Vagina (tissue), 2 donors: ENCODE measurements at regions not wholly inside any gene's neighbourhood (a gene's known extent, or its start where the extent isn't known, plus 50 kb on each side); places are given as distances from the start of the nearest gene placed in this dataset.

Experiments used
- DNase-seq, 2 donors: peaks; one replicate each; pipeline ENCODE4 v3.0.0-alpha.2; 2017; ENCODE audit errors: extremely low spot score in 2 of 2
- H3K27ac ChIP-seq: fragments of 200-600 bp; sonication (generic); one replicate; pipeline ENCODE4 v1.5.1; 2019
- H3K27me3 ChIP-seq: fragments of 200-600 bp; sonication (generic); one replicate; pipeline ENCODE4 v1.5.1; 2019
- H3K36me3 ChIP-seq, 2 donors: fragments of 200-600 bp; sonication (generic); one replicate each; pipeline ENCODE4 v1.5.1; 2017 to 2019
- H3K4me1 ChIP-seq: fragments of 200-600 bp; sonication (generic); one replicate; pipeline ENCODE4 v1.5.1; 2019
- H3K4me3 ChIP-seq, 2 donors: fragments of 200-600 bp; sonication (generic); 1 replicate in 1 of 2; 2 replicates in 1 of 2; pipeline ENCODE4 v1.5.1; 2016 to 2019
- H3K9me3 ChIP-seq: fragments of 200-600 bp; sonication (generic); one replicate; pipeline ENCODE4 v1.5.1; 2019
- POLR2A ChIP-seq, 2 donors: fragments of 450-650 bp; IDR thresholded peaks; one replicate each; pipeline ENCODE4 v1.6.1; 2017; ENCODE audit warnings: antibody characterized with exemption in 2 of 2, mild to moderate bottlenecking in 2 of 2, moderate library complexity in 2 of 2
- POLR2AphosphoS5 ChIP-seq, 2 donors: sonication (generic); formaldehyde crosslinking; IDR thresholded peaks; one replicate each; pipeline ENCODE4 v1.9.0; 2017; ENCODE audit warnings: antibody characterized with exemption in 2 of 2, mild to moderate bottlenecking in 2 of 2, low read depth in 1 of 2; ENCODE audit not compliant: insufficient read depth in 1 of 2
- intact Hi-C: fragments of 100-400 bp; cut with DNase I; formaldehyde crosslinking; loops from one replicate; pipeline ENCODE4 v1.15.1; 2023
- TF ChIP-seq, protein P1 (sequence below), 3 experiments: fragments of 450-650 bp in 2 of 3; fragments of 200-600 bp in 1 of 3; sonication (generic) in 1 of 3; IDR thresholded peaks; one replicate each; pipeline ENCODE4 v1.5.1; 2017 to 2019; ENCODE audit warnings: antibody characterized with exemption in 3 of 3, mild to moderate bottlenecking in 2 of 3, moderate library complexity in 2 of 3

GRCh38 chr9:36484124-36484523, 84.1 kb upstream of the RNF38 start:
- Histone ChIP-seq H3K4me3 (no peak overlapping the region), H3K27me3 (no peaks in the 10 kb centered on the region), H3K27ac (no peak overlapping the region), H3K4me1 (peaks cover 50% of the 10 kb centered on the region), H3K9me3 (no peaks in the 10 kb centered on the region), H3K36me3 (no peaks in the 10 kb centered on the region)
- DNase-seq = no peak
- intact Hi-C loops = loop anchor here (10.0 kb wide), 1 partner anchor 79 kb away; the partner anchor contains the start of gene RNF38
- TF ChIP-seq POLR2AphosphoS5 (IDR thresholded peaks at IDR 0.05; ENCODE audit: insufficient read depth in 1 of 2, low read depth in 1 of 2) = no peak
- TF ChIP-seq POLR2A (IDR thresholded peaks at IDR 0.05) = no peak

GRCh38 chr9:36479101-36479500, 79.0 kb upstream of the RNF38 start:
- no peaks in the 10 kb centered on the region for H3K9me3 ChIP-seq
- TF ChIP-seq, protein P1, sequence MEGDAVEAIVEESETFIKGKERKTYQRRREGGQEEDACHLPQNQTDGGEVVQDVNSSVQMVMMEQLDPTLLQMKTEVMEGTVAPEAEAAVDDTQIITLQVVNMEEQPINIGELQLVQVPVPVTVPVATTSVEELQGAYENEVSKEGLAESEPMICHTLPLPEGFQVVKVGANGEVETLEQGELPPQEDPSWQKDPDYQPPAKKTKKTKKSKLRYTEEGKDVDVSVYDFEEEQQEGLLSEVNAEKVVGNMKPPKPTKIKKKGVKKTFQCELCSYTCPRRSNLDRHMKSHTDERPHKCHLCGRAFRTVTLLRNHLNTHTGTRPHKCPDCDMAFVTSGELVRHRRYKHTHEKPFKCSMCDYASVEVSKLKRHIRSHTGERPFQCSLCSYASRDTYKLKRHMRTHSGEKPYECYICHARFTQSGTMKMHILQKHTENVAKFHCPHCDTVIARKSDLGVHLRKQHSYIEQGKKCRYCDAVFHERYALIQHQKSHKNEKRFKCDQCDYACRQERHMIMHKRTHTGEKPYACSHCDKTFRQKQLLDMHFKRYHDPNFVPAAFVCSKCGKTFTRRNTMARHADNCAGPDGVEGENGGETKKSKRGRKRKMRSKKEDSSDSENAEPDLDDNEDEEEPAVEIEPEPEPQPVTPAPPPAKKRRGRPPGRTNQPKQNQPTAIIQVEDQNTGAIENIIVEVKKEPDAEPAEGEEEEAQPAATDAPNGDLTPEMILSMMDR (IDR thresholded peaks at IDR 0.05) = no peak
- no peak for TF ChIP-seq POLR2A (IDR thresholded peaks at IDR 0.05)
- TF ChIP-seq POLR2AphosphoS5 (IDR thresholded peaks at IDR 0.05; ENCODE audit: insufficient read depth in 1 of 2, low read depth in 1 of 2) = no peak
- H3K4me1 ChIP-seq = peaks cover 12% of the 10 kb centered on the region
- no peak for DNase-seq
- no peaks in the 10 kb centered on the region for H3K36me3 ChIP-seq
- no peak overlapping the region for H3K27ac ChIP-seq
- H3K4me3 ChIP-seq = no peak overlapping the region
- intact Hi-C loops = no loop called here
- H3K27me3 ChIP-seq = no peaks in the 10 kb centered on the region

DNA sequence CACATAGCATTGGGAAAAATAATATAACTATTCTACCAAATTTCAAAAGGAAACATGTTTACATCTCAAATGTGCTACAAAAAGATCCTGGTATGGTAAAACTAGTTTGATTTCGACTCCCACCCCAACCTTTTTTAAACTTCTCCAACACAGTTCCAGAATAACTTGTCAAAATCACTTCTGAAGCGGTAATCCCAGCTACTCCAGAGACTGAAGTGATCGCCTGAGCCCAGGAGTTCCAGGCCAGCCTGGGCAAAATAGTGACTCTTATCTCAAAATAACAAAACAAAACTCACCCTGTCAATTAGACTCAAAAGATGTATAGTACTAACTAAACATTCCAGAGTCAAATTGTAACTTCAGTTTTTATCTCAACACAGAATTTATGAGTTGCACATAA, 71.3 kb upstream of the RNF38 start:
- H3K4me3 ChIP-seq = peak overlapping the region in 1 of 2 donors; percentile 42
- H3K9me3 ChIP-seq = no peaks in the 10 kb centered on the region
- no peak for DNase-seq
- TF ChIP-seq, protein P1 (IDR thresholded peaks at IDR 0.05) = no peak
- TF ChIP-seq POLR2AphosphoS5 (IDR thresholded peaks at IDR 0.05; ENCODE audit: insufficient read depth in 1 of 2, low read depth in 1 of 2) = no peak
- TF ChIP-seq POLR2A (IDR thresholded peaks at IDR 0.05) = no peak
- H3K4me1 ChIP-seq = peaks cover 12% of the 10 kb centered on the region
- no peaks in the 10 kb centered on the region for H3K27me3 ChIP-seq
- no peaks in the 10 kb centered on the region for H3K36me3 ChIP-seq
- intact Hi-C loops = no loop called here
- peak overlapping the region; percentile 75 for H3K27ac ChIP-seq

DNA sequence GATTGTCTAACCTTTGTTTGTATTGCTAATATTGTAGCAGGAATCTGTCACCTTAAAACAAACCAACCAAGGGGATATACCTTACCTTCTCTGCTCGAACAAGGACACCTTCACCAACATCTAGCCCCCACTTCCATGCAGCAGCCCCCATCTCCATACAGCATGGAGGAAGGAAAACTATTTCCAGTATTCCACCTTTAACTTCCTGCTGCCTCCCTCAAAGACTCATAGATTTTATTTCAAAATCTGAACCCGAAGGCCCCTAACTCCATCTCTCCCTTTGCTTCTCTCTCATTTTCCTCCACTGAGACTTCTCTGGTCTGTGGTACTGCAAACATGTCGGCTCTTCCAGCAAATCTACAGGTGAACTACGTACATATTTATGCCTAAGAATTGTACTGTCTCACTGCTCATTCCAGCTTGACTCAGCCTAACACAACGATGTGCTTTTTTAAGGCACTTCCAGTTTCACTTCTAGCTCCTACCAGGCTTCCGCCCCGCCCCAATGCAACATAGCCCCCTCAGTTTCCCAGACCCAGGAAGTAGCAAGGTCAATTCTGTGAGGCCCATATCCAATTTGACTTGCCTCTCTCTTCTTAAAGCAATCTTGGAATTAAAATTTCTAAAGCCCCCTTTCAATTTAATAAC, 70.7 kb upstream of the RNF38 start:
- no peak for DNase-seq
- Histone ChIP-seq H3K4me1 (peaks cover 12% of the 10 kb centered on the region), H3K9me3 (no peaks in the 10 kb centered on the region), H3K27me3 (no peaks in the 10 kb centered on the region), H3K4me3 (peak overlapping the region; percentile 30 to 42), H3K27ac (peak overlapping the region; percentile 75), H3K36me3 (no peaks in the 10 kb centered on the region)
- TF ChIP-seq POLR2AphosphoS5 (IDR thresholded peaks at IDR 0.05; ENCODE audit: insufficient read depth in 1 of 2, low read depth in 1 of 2) = peak in 1 of 2 donors; percentile 34
- TF ChIP-seq, protein P1 (IDR thresholded peaks at IDR 0.05) = no peak
- TF ChIP-seq POLR2A (IDR thresholded peaks at IDR 0.05) = no peak
- intact Hi-C loops = no loop called here

GRCh38 chr9:36463467-36463866, 63.4 kb upstream of the RNF38 start:
- DNase-seq = no peak
- TF ChIP-seq POLR2A (IDR thresholded peaks at IDR 0.05) = no peak
- TF ChIP-seq POLR2AphosphoS5 (IDR thresholded peaks at IDR 0.05; ENCODE audit: insufficient read depth in 1 of 2, low read depth in 1 of 2) = no peak
- TF ChIP-seq, protein P1 (IDR thresholded peaks at IDR 0.05) = no peak
- Histone ChIP-seq H3K9me3 (no peaks in the 10 kb centered on the region), H3K4me1 (peaks cover 21% of the 10 kb centered on the region), H3K36me3 (no peaks in the 10 kb centered on the region), H3K27me3 (no peaks in the 10 kb centered on the region), H3K4me3 (no peak overlapping the region), H3K27ac (no peak overlapping the region)
- intact Hi-C loops = no loop called here
